NB4 (cell line): ENCODE measurements at regions not wholly inside any gene's neighbourhood (a gene's known extent, or its start where the extent isn't known, plus 50 kb on each side); places are given as distances from the start of the nearest gene placed in this dataset.

Source experiments
- DNase-seq: peaks from one replicate; pipeline ENCODE4 v3.0.0; 2010; ENCODE audit warnings: low read depth
- H3K4me3 ChIP-seq: one replicate; pipeline ENCODE4 v1.5.1; 2011; ENCODE audit warnings: mild to moderate bottlenecking, low read depth, low read length, moderate library complexity
- MYC ChIP-seq: IDR thresholded peaks from 2 replicates; pipeline ENCODE4 v1.6.1; 2011; ENCODE audit warnings: low read depth, low read length
- POLR2A ChIP-seq: IDR thresholded peaks from 2 replicates; pipeline ENCODE4 v1.6.1; 2011; ENCODE audit warnings: mild to moderate bottlenecking; ENCODE audit not compliant: insufficient read length; ENCODE audit errors: extremely low read depth
- TF ChIP-seq, protein P1 (sequence below): IDR thresholded peaks from 2 replicates; pipeline ENCODE4 v1.6.1; 2011; ENCODE audit warnings: low read depth, low read length
- TF ChIP-seq, protein P2 (sequence below): IDR thresholded peaks from one replicate; pipeline ENCODE4 v1.5.1; 2012; ENCODE audit warnings: low read depth, low read length

DNA sequence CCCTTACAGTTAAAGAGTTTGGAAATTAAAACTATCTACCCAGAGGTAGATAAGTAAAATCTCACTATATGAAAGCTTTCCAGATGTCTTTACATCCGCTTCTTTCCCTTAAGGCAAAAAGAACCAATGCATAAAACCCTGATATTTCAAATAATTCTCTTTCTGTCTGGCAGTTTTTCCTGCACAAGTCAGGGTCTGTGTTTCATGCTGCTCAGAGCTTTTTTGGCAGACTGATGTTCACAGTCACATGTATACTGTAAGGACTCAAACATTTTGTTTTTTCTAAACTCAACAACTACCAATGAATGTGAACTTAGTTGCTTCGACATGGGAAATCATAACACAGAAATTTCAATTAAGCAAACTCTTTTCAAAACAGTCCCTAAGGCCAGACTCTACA, 988.4 kb downstream of the EPHA3 start:
- TF ChIP-seq, protein P1, sequence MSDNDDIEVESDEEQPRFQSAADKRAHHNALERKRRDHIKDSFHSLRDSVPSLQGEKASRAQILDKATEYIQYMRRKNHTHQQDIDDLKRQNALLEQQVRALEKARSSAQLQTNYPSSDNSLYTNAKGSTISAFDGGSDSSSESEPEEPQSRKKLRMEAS, result no peak
- TF ChIP-seq, protein P2, sequence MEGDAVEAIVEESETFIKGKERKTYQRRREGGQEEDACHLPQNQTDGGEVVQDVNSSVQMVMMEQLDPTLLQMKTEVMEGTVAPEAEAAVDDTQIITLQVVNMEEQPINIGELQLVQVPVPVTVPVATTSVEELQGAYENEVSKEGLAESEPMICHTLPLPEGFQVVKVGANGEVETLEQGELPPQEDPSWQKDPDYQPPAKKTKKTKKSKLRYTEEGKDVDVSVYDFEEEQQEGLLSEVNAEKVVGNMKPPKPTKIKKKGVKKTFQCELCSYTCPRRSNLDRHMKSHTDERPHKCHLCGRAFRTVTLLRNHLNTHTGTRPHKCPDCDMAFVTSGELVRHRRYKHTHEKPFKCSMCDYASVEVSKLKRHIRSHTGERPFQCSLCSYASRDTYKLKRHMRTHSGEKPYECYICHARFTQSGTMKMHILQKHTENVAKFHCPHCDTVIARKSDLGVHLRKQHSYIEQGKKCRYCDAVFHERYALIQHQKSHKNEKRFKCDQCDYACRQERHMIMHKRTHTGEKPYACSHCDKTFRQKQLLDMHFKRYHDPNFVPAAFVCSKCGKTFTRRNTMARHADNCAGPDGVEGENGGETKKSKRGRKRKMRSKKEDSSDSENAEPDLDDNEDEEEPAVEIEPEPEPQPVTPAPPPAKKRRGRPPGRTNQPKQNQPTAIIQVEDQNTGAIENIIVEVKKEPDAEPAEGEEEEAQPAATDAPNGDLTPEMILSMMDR, result no peak
- TF ChIP-seq MYC (no peak), POLR2A (no peak)
- DNase-seq, result no peak
- H3K4me3 ChIP-seq, result no peak overlapping the region

DNA sequence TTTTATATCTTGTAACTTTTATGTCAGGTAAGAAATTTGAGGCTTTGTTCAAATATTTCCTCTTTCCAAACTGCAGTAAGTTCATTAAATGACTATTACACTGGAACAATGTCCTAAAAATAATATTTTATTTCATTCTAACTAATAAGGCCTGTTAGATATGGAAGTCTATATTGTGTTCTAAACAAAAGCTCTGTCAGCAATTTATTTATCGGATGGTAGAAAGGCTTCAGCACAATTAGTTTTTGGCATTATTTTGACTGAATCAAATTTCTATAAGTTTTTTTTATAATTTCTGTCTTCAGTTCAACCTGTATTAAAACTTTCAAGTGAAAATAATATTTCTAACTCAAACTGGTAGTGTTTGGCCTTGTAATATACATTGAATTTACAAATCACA, 992.1 kb downstream of the EPHA3 start:
- TF ChIP-seq, protein P2, result no peak
- TF ChIP-seq MYC, result no peak
- TF ChIP-seq, protein P1, result no peak
- no peak overlapping the region for H3K4me3 ChIP-seq
- no peak for DNase-seq

DNA sequence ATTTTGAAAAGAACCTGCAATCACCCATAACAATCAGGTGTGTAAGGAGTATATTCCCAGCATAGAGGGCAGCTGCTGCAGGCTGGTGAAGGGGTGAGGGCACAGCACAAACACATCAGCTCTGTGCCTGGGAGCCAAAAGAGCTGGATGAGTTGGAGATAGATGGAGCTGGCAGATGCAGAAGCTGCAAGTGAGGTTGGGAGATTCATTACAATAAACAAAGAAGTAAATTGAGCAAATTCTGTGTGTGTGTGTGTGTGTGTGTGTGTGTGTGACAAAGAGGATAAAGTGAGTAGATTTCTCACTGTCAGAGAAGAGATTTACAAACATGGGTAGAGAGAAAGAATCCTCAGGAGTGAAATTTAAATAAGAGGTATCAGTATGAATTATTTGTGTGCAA, 994.7 kb downstream of the EPHA3 start:
- DNase-seq, result no peak
- TF ChIP-seq MYC (no peak), POLR2A (no peak)
- TF ChIP-seq, protein P2, result no peak
- TF ChIP-seq, protein P1, result no peak

DNA sequence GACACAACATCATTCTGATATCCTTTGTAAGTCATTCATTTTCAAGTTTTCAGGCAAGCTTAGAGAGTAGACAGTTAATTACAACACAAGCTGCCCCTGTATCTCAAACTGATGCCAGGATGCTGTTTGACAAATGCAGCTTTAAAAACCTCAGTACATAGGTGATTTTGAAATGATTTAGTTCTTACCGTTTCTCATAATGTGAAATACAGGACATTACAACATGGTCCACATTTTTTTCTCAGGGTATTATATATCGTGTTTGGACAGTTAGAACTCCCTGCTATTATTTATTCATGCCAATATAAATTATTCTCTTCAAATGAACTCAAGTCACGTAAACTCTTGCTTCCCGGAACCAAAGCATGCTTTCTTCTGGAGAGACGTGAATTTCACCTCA, 1013.9 kb downstream of the EPHA3 start:
- no peak for DNase-seq
- TF ChIP-seq POLR2A, result no peak
- TF ChIP-seq, protein P2, result no peak
- TF ChIP-seq, protein P1, result no peak
- no peak for TF ChIP-seq MYC
- no peak overlapping the region for H3K4me3 ChIP-seq

More for the DNA sequence above, 994.7 kb downstream of the EPHA3 start:
- no peak overlapping the region for H3K4me3 ChIP-seq

DNA sequence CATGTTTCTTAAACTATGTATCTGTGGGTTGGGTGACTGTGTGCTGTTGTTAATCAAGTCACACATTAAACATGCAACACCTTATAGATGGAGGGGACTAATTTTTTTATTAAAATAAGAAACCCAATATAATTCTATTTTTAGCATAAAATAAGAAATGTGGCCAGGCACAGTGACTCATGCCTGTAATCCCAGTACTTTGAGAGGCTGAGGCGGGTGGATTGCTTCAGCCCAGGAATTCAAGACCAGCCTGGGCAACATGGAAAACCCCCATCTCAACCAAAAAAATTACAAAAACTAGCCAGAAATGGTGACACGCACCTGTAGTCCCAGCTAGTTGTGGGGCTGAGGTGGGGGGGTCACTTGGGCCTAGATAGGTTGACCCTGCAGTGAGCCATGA, 1021.0 kb downstream of the EPHA3 start:
- DNase-seq, result no peak
- H3K4me3 ChIP-seq, result no peak overlapping the region
- no peak for TF ChIP-seq POLR2A
- TF ChIP-seq MYC, result no peak
- TF ChIP-seq, protein P2, result no peak
- TF ChIP-seq, protein P1, result no peak

DNA sequence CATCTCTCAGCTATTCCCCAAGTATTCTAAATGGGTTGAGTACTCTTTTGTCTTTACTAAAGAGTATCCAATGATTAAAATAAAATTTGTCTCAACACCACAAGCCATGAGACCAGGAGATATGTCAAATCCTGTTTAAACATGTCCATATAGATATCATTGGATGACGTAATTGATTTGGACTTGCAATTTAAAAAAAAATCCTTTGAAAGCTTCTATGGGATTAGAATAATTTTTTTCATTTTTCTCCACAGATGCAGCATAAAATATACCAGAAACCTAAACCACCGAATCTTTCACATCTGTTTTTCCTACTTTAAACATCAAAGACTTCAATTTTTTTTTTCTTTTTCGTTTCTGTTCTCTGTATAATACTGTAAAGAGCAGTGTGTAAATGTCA, 1022.3 kb downstream of the EPHA3 start:
- H3K4me3 ChIP-seq, result no peak overlapping the region
- TF ChIP-seq, protein P1, result no peak
- TF ChIP-seq, protein P2, result no peak
- TF ChIP-seq MYC (no peak), POLR2A (no peak)
- no peak for DNase-seq
